PFSK-1 (cell line): ENCODE measurements at regions not wholly inside any gene's neighbourhood (a gene's known extent, or its start where the extent isn't known, plus 50 kb on each side); places are given as distances from the start of the nearest gene placed in this dataset.

Source experiments
- FOXP2 ChIP-seq: optimal IDR thresholded peaks from 2 replicates; pipeline ENCODE3; 2011; ENCODE audit warnings: borderline replicate concordance, control low read depth, inconsistent platforms; ENCODE audit not compliant: insufficient read depth; ENCODE audit errors: extremely low read length, extremely low read depth
- POLR2AphosphoS5 ChIP-seq: IDR thresholded peaks from 2 replicates; pipeline ENCODE4 v1.6.1; 2012; ENCODE audit warnings: low read depth, mild to moderate bottlenecking, control low read depth, low read length, moderate library complexity
- SIN3A ChIP-seq: IDR thresholded peaks from 2 replicates; pipeline ENCODE4 v1.6.1; 2012; ENCODE audit warnings: mild to moderate bottlenecking, low read length, moderate library complexity, borderline replicate concordance; ENCODE audit not compliant: insufficient read depth
- TAF1 ChIP-seq: IDR thresholded peaks from 2 replicates; pipeline ENCODE4 v1.6.1; 2012; ENCODE audit warnings: low read length, control low read depth, borderline replicate concordance; ENCODE audit not compliant: insufficient read depth
- TF ChIP-seq, protein P1 (sequence below), 2 experiments: IDR thresholded peaks; 2 replicates each; pipeline versions ENCODE4 v1.6.1 to v1.8.0; 2011 to 2012; ENCODE audit warnings: low read depth in 2 of 2, low read length in 2 of 2, control low read depth in 1 of 2, inconsistent platforms in 1 of 2, mild to moderate bottlenecking in 1 of 2, moderate library complexity in 1 of 2; ENCODE audit not compliant: insufficient read depth in 1 of 2

DNA sequence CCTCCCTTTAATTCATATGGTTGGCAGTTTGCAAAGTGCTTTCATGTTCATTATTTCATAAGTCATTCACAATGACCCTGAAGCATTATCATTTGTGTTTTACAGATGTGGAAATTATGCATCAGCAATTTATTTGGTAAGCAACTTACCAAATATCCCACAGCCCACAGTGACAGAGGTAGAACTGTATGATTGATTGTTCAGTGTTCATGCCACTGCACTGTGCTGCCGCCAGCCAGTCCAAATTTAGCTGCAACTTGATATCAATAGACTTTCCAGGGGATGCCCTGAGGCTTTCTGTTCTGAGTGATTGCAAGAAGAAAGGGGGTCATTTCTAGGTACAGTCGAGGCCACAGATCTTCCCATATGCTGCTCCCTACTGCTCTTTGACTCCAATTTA is 380.3 kb downstream of the PLPP3 start:
- TF ChIP-seq TAF1 (no peak), SIN3A (no peak), POLR2AphosphoS5 (no peak), FOXP2 (no peak)
- TF ChIP-seq, protein P1, sequence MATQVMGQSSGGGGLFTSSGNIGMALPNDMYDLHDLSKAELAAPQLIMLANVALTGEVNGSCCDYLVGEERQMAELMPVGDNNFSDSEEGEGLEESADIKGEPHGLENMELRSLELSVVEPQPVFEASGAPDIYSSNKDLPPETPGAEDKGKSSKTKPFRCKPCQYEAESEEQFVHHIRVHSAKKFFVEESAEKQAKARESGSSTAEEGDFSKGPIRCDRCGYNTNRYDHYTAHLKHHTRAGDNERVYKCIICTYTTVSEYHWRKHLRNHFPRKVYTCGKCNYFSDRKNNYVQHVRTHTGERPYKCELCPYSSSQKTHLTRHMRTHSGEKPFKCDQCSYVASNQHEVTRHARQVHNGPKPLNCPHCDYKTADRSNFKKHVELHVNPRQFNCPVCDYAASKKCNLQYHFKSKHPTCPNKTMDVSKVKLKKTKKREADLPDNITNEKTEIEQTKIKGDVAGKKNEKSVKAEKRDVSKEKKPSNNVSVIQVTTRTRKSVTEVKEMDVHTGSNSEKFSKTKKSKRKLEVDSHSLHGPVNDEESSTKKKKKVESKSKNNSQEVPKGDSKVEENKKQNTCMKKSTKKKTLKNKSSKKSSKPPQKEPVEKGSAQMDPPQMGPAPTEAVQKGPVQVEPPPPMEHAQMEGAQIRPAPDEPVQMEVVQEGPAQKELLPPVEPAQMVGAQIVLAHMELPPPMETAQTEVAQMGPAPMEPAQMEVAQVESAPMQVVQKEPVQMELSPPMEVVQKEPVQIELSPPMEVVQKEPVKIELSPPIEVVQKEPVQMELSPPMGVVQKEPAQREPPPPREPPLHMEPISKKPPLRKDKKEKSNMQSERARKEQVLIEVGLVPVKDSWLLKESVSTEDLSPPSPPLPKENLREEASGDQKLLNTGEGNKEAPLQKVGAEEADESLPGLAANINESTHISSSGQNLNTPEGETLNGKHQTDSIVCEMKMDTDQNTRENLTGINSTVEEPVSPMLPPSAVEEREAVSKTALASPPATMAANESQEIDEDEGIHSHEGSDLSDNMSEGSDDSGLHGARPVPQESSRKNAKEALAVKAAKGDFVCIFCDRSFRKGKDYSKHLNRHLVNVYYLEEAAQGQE (IDR thresholded peaks at IDR 0.05; ENCODE audit: insufficient read depth in 1 of 2, low read depth in 2 of 2, low read length in 2 of 2), result no peak

DNA sequence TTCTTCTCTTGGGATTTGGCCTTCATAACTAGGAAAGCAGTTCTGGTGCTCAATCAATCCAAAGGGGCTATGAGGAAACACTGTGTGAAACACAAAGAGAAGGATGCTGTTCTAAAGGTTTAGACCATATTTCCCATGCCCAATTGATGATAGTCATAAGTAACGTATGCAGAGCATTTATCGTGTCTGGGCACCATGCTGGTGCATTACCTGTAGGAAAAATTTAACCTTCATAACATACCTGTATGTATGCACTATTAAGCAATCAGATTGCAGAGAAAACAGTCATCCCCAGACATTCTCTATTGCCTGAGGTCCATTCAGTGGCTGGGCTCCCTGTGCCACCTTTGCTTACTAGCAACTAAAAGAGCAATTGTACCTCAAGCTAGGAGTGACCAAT is 381.4 kb downstream of the PLPP3 start:
- TF ChIP-seq TAF1 (no peak), SIN3A (no peak), FOXP2 (no peak)

DNA sequence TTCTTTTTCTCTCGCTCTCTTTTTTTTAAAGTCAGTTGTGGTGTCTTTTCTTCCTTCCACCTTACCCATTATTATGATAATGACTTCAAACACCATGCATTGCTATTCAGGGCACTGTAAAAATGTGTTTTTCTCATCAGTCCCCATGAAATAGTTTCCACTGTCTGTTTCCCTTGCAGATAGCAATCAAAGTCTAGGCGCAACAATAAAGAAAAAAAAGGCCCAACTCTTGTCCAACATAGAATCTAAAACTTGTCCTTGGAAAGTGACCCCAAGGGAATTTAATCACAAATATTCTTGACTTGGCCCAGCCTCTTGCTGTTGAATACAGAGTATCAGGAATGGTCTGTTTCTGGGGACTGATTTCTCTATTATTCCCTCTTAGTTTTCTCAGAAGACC is 382.5 kb downstream of the PLPP3 start:
- TF ChIP-seq, protein P1 (IDR thresholded peaks at IDR 0.05; ENCODE audit: insufficient read depth in 1 of 2, low read depth in 2 of 2, low read length in 2 of 2), result no peak
- no peak for TF ChIP-seq POLR2AphosphoS5
- no peak for TF ChIP-seq TAF1
- no peak for TF ChIP-seq SIN3A
- no peak for TF ChIP-seq FOXP2

DNA sequence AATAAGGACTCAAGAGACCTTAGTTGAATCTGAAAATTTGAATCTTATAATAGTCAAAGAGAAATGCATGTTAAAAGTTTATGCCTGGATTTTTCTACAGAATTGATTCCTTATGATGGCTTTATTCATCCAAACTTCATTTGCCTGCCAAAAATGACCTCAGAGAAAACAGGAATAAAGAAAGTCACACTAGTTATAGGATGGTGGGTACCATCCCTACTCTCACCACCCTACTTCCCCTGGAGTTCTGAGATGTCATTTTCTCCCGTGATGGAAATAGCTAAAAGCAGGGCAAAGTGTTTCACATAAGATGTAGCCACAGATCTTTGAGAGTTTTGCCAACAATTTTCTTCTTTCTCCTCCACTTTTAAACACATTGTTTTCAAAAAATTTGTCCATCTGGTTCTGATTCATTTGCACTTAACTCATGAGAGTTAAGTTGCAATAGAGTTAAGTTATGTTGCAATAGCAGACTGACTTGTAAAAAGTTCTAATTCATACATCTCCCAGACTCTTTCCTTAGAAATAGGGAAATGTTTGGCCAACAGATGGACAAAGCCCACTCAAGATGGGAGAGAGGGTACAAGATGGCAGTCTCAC is 384.6 kb downstream of the PLPP3 start:
- TF ChIP-seq FOXP2, result no peak
- no peak for TF ChIP-seq TAF1
- TF ChIP-seq, protein P1 (IDR thresholded peaks at IDR 0.05; ENCODE audit: insufficient read depth in 1 of 2, low read depth in 2 of 2, low read length in 2 of 2), result no peak
- no peak for TF ChIP-seq POLR2AphosphoS5
- TF ChIP-seq SIN3A, result no peak

DNA sequence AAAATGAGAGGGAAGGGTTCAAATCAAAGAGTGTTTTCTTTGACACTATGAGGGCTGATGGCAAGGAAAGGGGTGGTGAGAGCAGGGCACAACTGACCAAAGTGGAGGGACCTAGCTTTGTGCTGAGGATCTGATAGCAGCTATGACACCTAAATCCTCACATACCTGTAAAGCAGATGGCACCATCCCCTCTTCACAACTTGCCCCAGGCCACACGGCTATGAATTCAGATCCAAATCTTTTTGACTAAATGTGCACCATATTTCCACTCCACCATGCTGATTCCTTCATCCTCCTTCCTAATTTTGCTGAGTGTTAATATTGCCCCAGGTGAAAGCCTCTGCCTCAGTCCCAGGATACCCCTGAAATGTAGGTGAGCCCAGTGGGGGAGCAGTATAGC is 385.7 kb downstream of the PLPP3 start:
- TF ChIP-seq, protein P1 (IDR thresholded peaks at IDR 0.05; ENCODE audit: insufficient read depth in 1 of 2, low read depth in 2 of 2, low read length in 2 of 2), result no peak
- TF ChIP-seq TAF1 (no peak), SIN3A (no peak), POLR2AphosphoS5 (no peak), FOXP2 (no peak)
